ENCODE measurements at regions not wholly inside any gene's neighbourhood (a gene's known extent, or its start where the extent isn't known, plus 50 kb on each side); places are given as distances from the start of the nearest gene placed in this dataset.

GRCh38 chr10:65620404-65621048 lies 1305.3 kb upstream of the LRRTM3 start:
- Mint-ChIP-seq H3K27ac (ENCODE audit: low read depth, unreplicated experiment) (no peak overlapping the region), H3K4me1 (ENCODE audit: insufficient read depth, unreplicated experiment) (peaks cover 9% of the 10 kb centered on the region), H3K4me3 (ENCODE audit: unreplicated experiment) (no peak overlapping the region), H3K27me3 (ENCODE audit: insufficient read depth, unreplicated experiment) (no peaks in the 10 kb centered on the region), H3K36me3 (ENCODE audit: insufficient read depth, unreplicated experiment) (peaks cover 5% of the 10 kb centered on the region), H3K9me3 (ENCODE audit: unreplicated experiment) (peaks cover 6% of the 10 kb centered on the region)
- POLR2A ChIA-PET: no interaction called here
- CTCF ChIA-PET: no interaction called here
- DNase-seq (ENCODE audit: unreplicated experiment): no peak
- TF ChIP-seq CTCF (IDR thresholded peaks at IDR 0.05; ENCODE audit: unreplicated experiment): no peak
- no TSS peak for BruUV-seq (replicated peaks)
- intact Hi-C loops (cut with micrococcal nuclease): no loop called here

DNA sequence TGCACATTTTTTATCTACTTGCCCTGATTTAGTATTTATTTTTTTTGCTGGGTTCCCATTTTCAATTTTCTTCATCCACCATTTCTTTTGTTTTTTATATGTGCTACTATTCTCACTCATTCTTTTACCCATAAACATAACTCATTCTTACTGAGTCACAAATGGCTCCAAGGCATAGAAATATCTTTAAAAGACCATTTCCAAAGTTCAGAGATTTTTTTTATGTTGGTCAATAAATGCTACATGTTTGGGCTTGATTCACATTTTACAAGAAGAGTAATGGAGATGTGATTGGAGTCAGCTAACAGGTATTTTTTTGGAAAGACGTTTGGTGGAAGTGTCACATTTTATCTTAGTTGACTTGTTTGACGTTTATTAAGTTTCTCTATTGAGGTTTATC lies 1303.2 kb upstream of the LRRTM3 start:
- Mint-ChIP-seq H3K9me3 (ENCODE audit: unreplicated experiment) (peaks cover 6% of the 10 kb centered on the region), H3K27me3 (ENCODE audit: insufficient read depth, unreplicated experiment) (no peaks in the 10 kb centered on the region), H3K36me3 (ENCODE audit: insufficient read depth, unreplicated experiment) (peaks cover 5% of the 10 kb centered on the region), H3K4me1 (ENCODE audit: insufficient read depth, unreplicated experiment) (peaks cover 9% of the 10 kb centered on the region), H3K4me3 (ENCODE audit: unreplicated experiment) (no peak overlapping the region), H3K27ac (ENCODE audit: low read depth, unreplicated experiment) (no peak overlapping the region)
- ChIA-PET CTCF (no interaction called here), POLR2A (interaction anchor here (1.5 kb wide), 1 partner anchor 51 kb away, joined by 3 read pairs; no protein-coding TSS in a partner anchor)
- DNase-seq (ENCODE audit: unreplicated experiment): no peak
- no peak for TF ChIP-seq CTCF (IDR thresholded peaks at IDR 0.05; ENCODE audit: unreplicated experiment)
- intact Hi-C loops (cut with micrococcal nuclease): no loop called here
- no TSS peak for BruUV-seq (replicated peaks)

DNA sequence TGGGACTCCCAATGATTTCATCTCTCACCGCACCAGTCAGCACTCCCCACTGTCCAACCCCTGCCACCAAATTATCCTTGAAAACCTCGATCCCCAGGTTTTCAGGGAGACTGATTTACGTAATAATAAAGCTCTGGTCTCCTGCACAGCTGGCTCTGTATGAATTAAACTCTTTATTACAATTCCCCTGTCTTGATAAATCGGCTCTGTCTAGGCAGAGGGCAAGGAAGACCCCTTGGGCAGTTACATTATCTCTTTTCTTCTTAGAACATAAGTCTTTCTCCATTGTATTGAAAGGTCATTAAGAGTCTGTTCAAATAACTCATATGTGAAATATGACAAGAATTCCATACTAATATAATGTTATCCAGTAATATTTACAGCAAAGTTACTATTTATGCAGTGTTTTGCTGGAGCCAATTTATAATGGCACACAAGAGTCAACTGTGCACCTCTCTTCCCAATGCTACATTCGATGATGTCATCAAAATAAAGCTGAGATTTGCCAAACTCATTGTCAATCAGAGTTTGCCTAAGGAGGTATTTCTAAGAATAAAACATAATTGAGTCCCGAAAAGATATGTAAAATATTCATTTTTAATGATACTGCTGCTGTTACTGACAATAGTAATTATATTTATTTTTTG lies 1297.2 kb upstream of the LRRTM3 start:
- H3K36me3 Mint-ChIP-seq (ENCODE audit: insufficient read depth, unreplicated experiment): peaks cover under 1% of the 10 kb centered on the region
- ChIA-PET CTCF (interaction anchor here (0.6 kb wide), 1 partner anchor 315 kb away, joined by 5 read pairs; no protein-coding TSS in a partner anchor), POLR2A (interaction anchor here (0.6 kb wide), 1 partner anchor 12 kb away, joined by 3 read pairs; no protein-coding TSS in a partner anchor)
- H3K27me3 Mint-ChIP-seq (ENCODE audit: insufficient read depth, unreplicated experiment): no peaks in the 10 kb centered on the region
- intact Hi-C loops (cut with micrococcal nuclease): no loop called here
- TF ChIP-seq CTCF (IDR thresholded peaks at IDR 0.05; ENCODE audit: unreplicated experiment): no peak
- H3K27ac Mint-ChIP-seq (ENCODE audit: low read depth, unreplicated experiment): no peak overlapping the region
- no TSS peak for BruUV-seq (replicated peaks)
- DNase-seq (ENCODE audit: unreplicated experiment): no peak
- H3K9me3 Mint-ChIP-seq (ENCODE audit: unreplicated experiment): no peaks in the 10 kb centered on the region
- no peak overlapping the region for H3K4me3 Mint-ChIP-seq (ENCODE audit: unreplicated experiment)
- H3K4me1 Mint-ChIP-seq (ENCODE audit: insufficient read depth, unreplicated experiment): no peaks in the 10 kb centered on the region

DNA sequence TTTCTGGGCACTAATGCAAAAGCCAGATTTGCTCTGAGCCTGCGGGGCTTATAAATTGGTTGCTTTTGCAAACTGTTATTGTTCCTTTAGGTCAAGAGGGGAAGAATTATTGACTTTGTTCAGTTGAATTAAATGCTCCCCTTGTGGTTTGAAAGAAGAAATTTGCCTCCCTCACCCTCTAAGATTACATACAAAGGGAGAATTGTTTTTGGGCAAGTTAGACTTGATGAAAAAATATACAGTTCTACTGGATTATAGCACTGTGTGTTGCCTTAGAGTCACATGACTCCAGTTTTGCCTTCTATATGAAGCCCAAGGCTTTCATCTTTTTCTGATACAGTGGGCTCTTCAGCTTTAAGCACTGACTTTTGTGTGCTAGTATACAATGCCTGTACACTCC lies 1265.8 kb upstream of the LRRTM3 start:
- ChIA-PET CTCF (no interaction called here), POLR2A (no interaction called here)
- no peak for DNase-seq (ENCODE audit: unreplicated experiment)
- no TSS peak for BruUV-seq (replicated peaks)
- Mint-ChIP-seq H3K27me3 (ENCODE audit: insufficient read depth, unreplicated experiment) (no peaks in the 10 kb centered on the region), H3K36me3 (ENCODE audit: insufficient read depth, unreplicated experiment) (peaks cover 6% of the 10 kb centered on the region), H3K4me3 (ENCODE audit: unreplicated experiment) (no peak overlapping the region), H3K9me3 (ENCODE audit: unreplicated experiment) (peaks cover 8% of the 10 kb centered on the region), H3K4me1 (ENCODE audit: insufficient read depth, unreplicated experiment) (no peaks in the 10 kb centered on the region), H3K27ac (ENCODE audit: low read depth, unreplicated experiment) (no peak overlapping the region)
- TF ChIP-seq CTCF (IDR thresholded peaks at IDR 0.05; ENCODE audit: unreplicated experiment): no peak
- intact Hi-C loops (cut with micrococcal nuclease): no loop called here

All from MCF 10A (cell line).